SK-N-SH treated with all-trans-retinoic acid at 6 μM for 48 hours (cell line): ENCODE measurements at regions not wholly inside any gene's neighbourhood (a gene's known extent, or its start where the extent isn't known, plus 50 kb on each side); places are given as distances from the start of the nearest gene placed in this dataset.

Source experiments
- ATAC-seq: fragments of 200-7000 bp; cut with Tn5 transposase; 3 replicates; pipeline ENCODE4 v1.9.1; 2020; ENCODE audit warnings: mild to moderate bottlenecking, moderate library complexity
- BACH2 ChIP-seq: fragments of 250-450 bp; sonication (Bioruptor Pico); IDR thresholded peaks from 2 replicates; pipeline ENCODE4 v1.9.0; 2021; ENCODE audit warnings: mild to moderate bottlenecking, borderline replicate concordance
- CREB5 ChIP-seq: fragments of 250-450 bp; sonication (Bioruptor Pico); IDR thresholded peaks from 2 replicates; pipeline ENCODE4 v1.5.1; 2020; ENCODE audit warnings: low read depth, mild to moderate bottlenecking, moderate library complexity
- CSDC2 ChIP-seq: fragments of 250-450 bp; sonication (Bioruptor Pico); IDR thresholded peaks from 2 replicates; pipeline ENCODE4 v1.5.0; 2020; ENCODE audit warnings: mild to moderate bottlenecking, moderate library complexity
- CSRNP3 ChIP-seq: fragments of 250-450 bp; sonication (Bioruptor Pico); IDR thresholded peaks from 2 replicates; pipeline ENCODE4 v1.5.1; 2021; ENCODE audit warnings: mild to moderate bottlenecking, moderate library complexity
- ESRRG ChIP-seq: fragments of 250-450 bp; sonication (Bioruptor Pico); IDR thresholded peaks from 2 replicates; pipeline ENCODE4 v1.6.1; 2021; ENCODE audit warnings: mild to moderate bottlenecking
- GLIS3 ChIP-seq: fragments of 250-450 bp; sonication (Bioruptor Pico); IDR thresholded peaks from 2 replicates; pipeline ENCODE4 v1.5.0; 2020; ENCODE audit warnings: mild to moderate bottlenecking, moderate library complexity
- ISL1 ChIP-seq: fragments of 250-450 bp; sonication (Bioruptor Pico); IDR thresholded peaks from 2 replicates; pipeline ENCODE4 v2.1.2; 2022; ENCODE audit warnings: mild to moderate bottlenecking, moderate library complexity
- PATZ1 ChIP-seq: fragments of 250-450 bp; sonication (Bioruptor Pico); IDR thresholded peaks from 2 replicates; pipeline ENCODE4 v1.8.0; 2020; ENCODE audit warnings: mild to moderate bottlenecking, moderate library complexity, borderline replicate concordance
- POU6F1 ChIP-seq: fragments of 250-450 bp; sonication (Bioruptor Pico); IDR thresholded peaks from 2 replicates; pipeline ENCODE4 v1.8.0; 2021; ENCODE audit warnings: low read depth, mild to moderate bottlenecking, moderate library complexity, borderline replicate concordance
- PPARA ChIP-seq: fragments of 250-450 bp; sonication (Bioruptor Pico); IDR thresholded peaks from 2 replicates; pipeline ENCODE4 v1.5.0; 2020; ENCODE audit warnings: mild to moderate bottlenecking, borderline replicate concordance
- RARB ChIP-seq: fragments of 250-450 bp; sonication (Bioruptor Pico); IDR thresholded peaks from 2 replicates; pipeline ENCODE4 v1.8.0; 2021; ENCODE audit warnings: mild to moderate bottlenecking, moderate library complexity
- SNAI2 ChIP-seq: fragments of 250-450 bp; sonication (Bioruptor Pico); IDR thresholded peaks from 2 replicates; pipeline ENCODE4 v1.5.0; 2020; ENCODE audit warnings: mild to moderate bottlenecking, moderate library complexity
- TCF4 ChIP-seq: fragments of 250-450 bp; sonication (Bioruptor Pico); IDR thresholded peaks from 2 replicates; pipeline ENCODE4 v1.8.0; 2021; ENCODE audit warnings: mild to moderate bottlenecking, moderate library complexity, borderline replicate concordance
- TOX ChIP-seq: fragments of 250-450 bp; sonication (Bioruptor Pico); IDR thresholded peaks from 2 replicates; pipeline ENCODE4 v1.8.0; 2021; ENCODE audit warnings: mild to moderate bottlenecking, moderate library complexity, borderline replicate concordance
- TSHZ2 ChIP-seq: fragments of 250-450 bp; sonication (Bioruptor Pico); IDR thresholded peaks from 2 replicates; pipeline ENCODE4 v1.5.0; 2020; ENCODE audit warnings: mild to moderate bottlenecking, moderate library complexity
- ZC3H10 ChIP-seq: fragments of 250-450 bp; sonication (Bioruptor Pico); IDR thresholded peaks from 2 replicates; pipeline ENCODE4 v1.5.1; 2021; ENCODE audit warnings: mild to moderate bottlenecking, moderate library complexity
- ZFP3 ChIP-seq: fragments of 250-450 bp; sonication (Bioruptor Pico); IDR thresholded peaks from 2 replicates; pipeline ENCODE4 v1.5.0; 2020; ENCODE audit warnings: mild to moderate bottlenecking, moderate library complexity
- ZFP30 ChIP-seq: fragments of 450-650 bp; formaldehyde crosslinking; IDR thresholded peaks from 2 replicates; pipeline ENCODE4 v1.5.0; 2022; ENCODE audit warnings: mild to moderate bottlenecking, moderate library complexity
- ZNF565 ChIP-seq: fragments of 450-650 bp; formaldehyde crosslinking; conservative IDR thresholded peaks from 2 replicates; pipeline ENCODE4 v1.5.0; 2020; ENCODE audit warnings: low read depth, mild to moderate bottlenecking, moderate library complexity
- ZNF70 ChIP-seq: fragments of 450-650 bp; formaldehyde crosslinking; IDR thresholded peaks from 2 replicates; pipeline ENCODE4 v1.5.0; 2020; ENCODE audit warnings: mild to moderate bottlenecking, moderate library complexity
- ZNF8 ChIP-seq: fragments of 450-650 bp; formaldehyde crosslinking; IDR thresholded peaks from 2 replicates; pipeline ENCODE4 v1.5.0; 2020; ENCODE audit warnings: mild to moderate bottlenecking, moderate library complexity

GRCh38 chr10:108567899-108568752 lies 1355.2 kb downstream of the XPNPEP1 start:
- no peak for TF ChIP-seq RARB (CRISPR knock-in tag)
- no peak for ATAC-seq

GRCh38 chr10:108566316-108567107 lies 1356.8 kb downstream of the XPNPEP1 start:
- TF ChIP-seq SNAI2: no peak
- TF ChIP-seq ZFP30 (CRISPR knock-in tag): no peak
- TF ChIP-seq TOX (CRISPR knock-in tag): no peak
- TF ChIP-seq ISL1 (CRISPR knock-in tag): no peak
- no peak for TF ChIP-seq ZFP3
- no peak for TF ChIP-seq ZC3H10 (CRISPR knock-in tag)
- no peak for TF ChIP-seq POU6F1 (CRISPR knock-in tag)
- TF ChIP-seq PATZ1: no peak
- TF ChIP-seq GLIS3: no peak
- no peak for TF ChIP-seq TSHZ2
- no peak for TF ChIP-seq ZNF70 (CRISPR knock-in tag)
- ATAC-seq: no peak

GRCh38 chr10:108562105-108562504 lies 1361.2 kb downstream of the XPNPEP1 start:
- TF ChIP-seq BACH2 (CRISPR knock-in tag): no peak
- no peak for TF ChIP-seq CSDC2 (CRISPR knock-in tag)
- no peak for TF ChIP-seq TCF4 (CRISPR knock-in tag)
- no peak for TF ChIP-seq ZC3H10 (CRISPR knock-in tag)
- no peak for TF ChIP-seq RARB (CRISPR knock-in tag)
- TF ChIP-seq TSHZ2: no peak
- TF ChIP-seq ESRRG (CRISPR knock-in tag): no peak
- no peak for TF ChIP-seq ZFP3
- TF ChIP-seq SNAI2: no peak
- no peak for TF ChIP-seq ZNF8 (CRISPR knock-in tag)
- TF ChIP-seq PATZ1: no peak
- no peak for TF ChIP-seq GLIS3
- no peak for TF ChIP-seq ZNF565 (CRISPR knock-in tag)
- no peak for TF ChIP-seq CREB5 (CRISPR knock-in tag)
- TF ChIP-seq CSRNP3 (CRISPR knock-in tag): no peak
- TF ChIP-seq ISL1 (CRISPR knock-in tag): no peak
- no peak for TF ChIP-seq TOX (CRISPR knock-in tag)
- no peak for TF ChIP-seq PPARA (CRISPR knock-in tag)
- no peak for TF ChIP-seq ZFP30 (CRISPR knock-in tag)
- TF ChIP-seq, all 23 proteins: peak for 0
- ATAC-seq: no peak; the same call in 2 of the 3 replicates
